H9 (cell line): ENCODE measurements at regions not wholly inside any gene's neighbourhood (a gene's known extent, or its start where the extent isn't known, plus 50 kb on each side); places are given as distances from the start of the nearest gene placed in this dataset.

Experiments
- DNase-seq: peaks from one replicate; pipeline ENCODE4 v3.0.0-alpha.2; 2017
- H2AFZ ChIP-seq: one replicate; pipeline ENCODE4 v1.6.1; 2013; ENCODE audit warnings: mild to moderate bottlenecking, low read length, control low read depth, moderate library complexity
- H2AK5ac ChIP-seq: 2 replicates; pipeline ENCODE4 v1.6.1; 2013; ENCODE audit warnings: low read length, control low read depth, mixed read lengths; ENCODE audit not compliant: insufficient read length
- H2BK120ac ChIP-seq: one replicate; pipeline ENCODE4 v1.6.1; 2013; ENCODE audit warnings: low read depth, mild to moderate bottlenecking, low read length, control low read depth, inconsistent platforms; ENCODE audit not compliant: poor library complexity, severe bottlenecking
- H2BK12ac ChIP-seq: 2 replicates; pipeline ENCODE4 v1.6.1; 2013; ENCODE audit warnings: low read length, control low read depth, mixed read lengths, low read depth; ENCODE audit not compliant: insufficient read length
- H2BK15ac ChIP-seq: 2 replicates; pipeline ENCODE4 v1.6.1; 2013; ENCODE audit warnings: low read depth, low read length, control low read depth
- H2BK20ac ChIP-seq: one replicate; pipeline ENCODE4 v1.6.1; 2013; ENCODE audit warnings: low read depth, mild to moderate bottlenecking, low read length, control low read depth, inconsistent platforms; ENCODE audit not compliant: poor library complexity, severe bottlenecking
- H2BK5ac ChIP-seq: 2 replicates; pipeline ENCODE4 v1.6.1; 2013; ENCODE audit warnings: low read length, control low read depth, mixed read lengths; ENCODE audit not compliant: insufficient read length
- H3K14ac ChIP-seq: 2 replicates; pipeline ENCODE4 v1.6.1; 2013; ENCODE audit warnings: low read length, control low read depth; ENCODE audit not compliant: insufficient read depth
- H3K18ac ChIP-seq: 2 replicates; pipeline ENCODE4 v1.6.1; 2013; ENCODE audit warnings: low read depth, mild to moderate bottlenecking, mixed read lengths, low read length, control low read depth; ENCODE audit not compliant: insufficient read length
- H3K23ac ChIP-seq: 2 replicates; pipeline ENCODE4 v1.6.1; 2013; ENCODE audit warnings: low read length, control low read depth, mixed read lengths, low read depth; ENCODE audit not compliant: insufficient read length
- H3K23me2 ChIP-seq: 2 replicates; pipeline ENCODE4 v1.6.1; 2013; ENCODE audit warnings: low read depth, mild to moderate bottlenecking, mixed read lengths, low read length, control low read depth; ENCODE audit not compliant: insufficient read length, poor library complexity, severe bottlenecking
- H3K27ac ChIP-seq: 2 replicates; pipeline ENCODE4 v1.5.1; 2013; ENCODE audit warnings: low read length, control low read depth, mixed read lengths, low read depth; ENCODE audit not compliant: insufficient read length
- H3K27me3 ChIP-seq: 2 replicates; pipeline ENCODE4 v1.6.1; 2013; ENCODE audit warnings: low read length, control low read depth, inconsistent platforms; ENCODE audit not compliant: insufficient read depth
- H3K4ac ChIP-seq: 2 replicates; pipeline ENCODE4 v1.6.1; 2013; ENCODE audit warnings: low read depth, mild to moderate bottlenecking, control low read depth, inconsistent platforms, low read length, moderate library complexity
- H3K4me1 ChIP-seq: 2 replicates; pipeline ENCODE4 v1.6.1; 2013; ENCODE audit warnings: low read length, control low read depth, inconsistent platforms; ENCODE audit not compliant: insufficient read depth
- H3K4me2 ChIP-seq: 2 replicates; pipeline ENCODE4 v1.6.1; 2013; ENCODE audit warnings: low read length, control low read depth, mixed read lengths; ENCODE audit not compliant: insufficient read length, insufficient read depth
- H3K56ac ChIP-seq: 2 replicates; pipeline ENCODE4 v1.6.1; 2013; ENCODE audit warnings: low read depth, mild to moderate bottlenecking, mixed read lengths, low read length, control low read depth; ENCODE audit not compliant: insufficient read length
- H3K79me1 ChIP-seq: 2 replicates; pipeline ENCODE4 v1.6.1; 2013; ENCODE audit warnings: low read depth, mild to moderate bottlenecking, moderate library complexity, low read length, control low read depth, inconsistent platforms; ENCODE audit not compliant: insufficient read depth, poor library complexity, severe bottlenecking
- H3K79me2 ChIP-seq: 2 replicates; pipeline ENCODE4 v1.6.1; 2013; ENCODE audit warnings: low read length, control low read depth, inconsistent platforms; ENCODE audit not compliant: insufficient read depth
- H3K9ac ChIP-seq: 2 replicates; pipeline ENCODE4 v1.6.1; 2013; ENCODE audit warnings: low read length, control low read depth, mixed read lengths; ENCODE audit not compliant: insufficient read length; ENCODE audit errors: extremely low read depth
- H3K9me3 ChIP-seq: one replicate; pipeline ENCODE4 v1.6.1; 2013; ENCODE audit warnings: low read depth, low read length, inconsistent platforms; ENCODE audit not compliant: control insufficient read depth
- H3T11ph ChIP-seq: one replicate; pipeline ENCODE4 v1.6.1; 2013; ENCODE audit warnings: mild to moderate bottlenecking, low read length, control low read depth, inconsistent platforms
- H4K20me1 ChIP-seq: one replicate; pipeline ENCODE4 v1.6.1; 2013; ENCODE audit not compliant: control insufficient read depth, insufficient read length, insufficient read depth
- H4K5ac ChIP-seq: 2 replicates; pipeline ENCODE4 v1.6.1; 2013; ENCODE audit warnings: low read depth, mild to moderate bottlenecking, mixed read lengths, low read length, control low read depth; ENCODE audit not compliant: insufficient read length
- H4K8ac ChIP-seq: replicated peaks from 2 replicates; pipeline ENCODE4 v1.6.1; 2013; ENCODE audit warnings: low read length, control low read depth, mixed read lengths, low read depth; ENCODE audit not compliant: insufficient read length
- H4K91ac ChIP-seq: 2 replicates; pipeline ENCODE4 v1.6.1; 2013; ENCODE audit warnings: low read depth, mild to moderate bottlenecking, moderate library complexity, mixed read lengths, low read length, control low read depth; ENCODE audit not compliant: insufficient read length
- H3K27ac Mint-ChIP-seq, 3 experiments: 2 replicates in 2 of 3; 3 replicates in 1 of 3; pipeline ENCODE4 v1.8.0; 2020 to 2021; ENCODE audit warnings: mixed read lengths in 3 of 3, mild to moderate bottlenecking in 1 of 3, moderate library complexity in 1 of 3
- H3K27me3 Mint-ChIP-seq: 2 replicates; pipeline ENCODE4 v1.8.0; 2021; ENCODE audit warnings: low read depth, mild to moderate bottlenecking, moderate library complexity, mixed read lengths
- H3K36me3 Mint-ChIP-seq, 3 experiments: 2 replicates in 2 of 3; 3 replicates in 1 of 3; pipeline ENCODE4 v1.8.0; 2020 to 2021; ENCODE audit warnings: low read depth in 3 of 3, mixed read lengths in 3 of 3; ENCODE audit not compliant: insufficient read depth in 1 of 3
- H3K4me1 Mint-ChIP-seq, 2 experiments: 2 replicates each; pipeline ENCODE4 v1.8.0; 2020; ENCODE audit warnings: mixed read lengths in 2 of 2
- H3K4me3 Mint-ChIP-seq, 2 experiments: 2 replicates in 1 of 2; 3 replicates in 1 of 2; pipeline ENCODE4 v1.8.0; 2020 to 2021; ENCODE audit warnings: mild to moderate bottlenecking in 2 of 2, mixed read lengths in 2 of 2, moderate library complexity in 1 of 2
- H3K9me3 Mint-ChIP-seq, 2 experiments: 2 replicates in 1 of 2; 3 replicates in 1 of 2; pipeline ENCODE4 v1.8.0; 2020; ENCODE audit warnings: mild to moderate bottlenecking in 2 of 2, mixed read lengths in 2 of 2, moderate library complexity in 1 of 2
- WGBS: extraction: QIAGEN DNeasy Blood & Tissue Kit; methylation state at CpG from one replicate; pipeline ENCODE4 v1.1.7; 2013; ENCODE audit warnings: missing lambda C conversion rate, low lambda C conversion rate, mixed read lengths; ENCODE audit not compliant: insufficient read length; ENCODE audit errors: extremely low coverage; 5-methylcytosine and 5-hydroxymethylcytosine counted together
- TF ChIP-seq, protein P1 (sequence below): fragments of 200-600 bp; sonication (generic); conservative IDR thresholded peaks from 3 replicates; pipeline ENCODE4 v1.8.0; 2021; ENCODE audit warnings: antibody characterized with exemption, mild to moderate bottlenecking

DNA sequence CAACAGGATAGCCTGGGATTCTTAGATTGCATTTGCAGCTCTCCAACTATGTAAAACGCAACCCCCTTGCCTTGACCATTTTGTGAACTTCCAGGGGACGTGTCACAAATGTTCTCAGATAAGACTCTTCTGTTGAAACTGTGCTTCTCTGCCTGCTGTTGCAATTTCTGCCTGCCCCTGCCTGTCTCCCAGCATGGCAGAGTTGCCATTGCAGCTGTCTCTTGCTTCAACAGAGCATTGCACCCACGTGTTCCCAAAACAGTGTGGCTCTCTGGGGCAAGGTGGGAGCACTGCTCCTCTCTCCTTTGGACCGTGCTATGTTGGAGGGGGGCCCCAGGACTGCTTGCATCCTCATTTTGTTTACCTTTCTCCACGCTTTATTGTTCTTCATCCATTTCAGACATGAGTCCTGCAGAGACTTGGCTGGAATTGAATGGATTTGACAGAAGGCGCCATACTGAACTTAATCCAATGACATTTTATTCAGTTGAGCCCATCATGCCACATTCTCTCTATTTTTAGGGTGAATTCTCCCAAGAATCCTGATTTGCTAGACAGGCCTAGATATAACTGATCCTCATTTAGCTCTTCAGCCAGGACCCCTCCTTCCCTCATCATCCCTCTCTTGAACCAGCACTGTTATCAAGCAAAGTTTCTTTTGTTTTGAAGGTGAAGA is 90.7 kb downstream of the MAT2B start:
- Histone ChIP-seq H3T11ph (no peak overlapping the region), H3K9ac (no peak overlapping the region), H2BK12ac (no peak overlapping the region), H3K27me3 (no peaks in the 10 kb centered on the region), H2BK20ac (no peak overlapping the region), H2AFZ (no peak overlapping the region), H2BK5ac (no peak overlapping the region), H3K18ac (no peak overlapping the region), H3K4me2 (no peak overlapping the region), H3K9me3 (no peaks in the 10 kb centered on the region), H4K20me1 (no peaks in the 10 kb centered on the region), H3K27ac (no peak overlapping the region), H3K56ac (no peak overlapping the region), H3K23me2 (no peaks in the 10 kb centered on the region), H2AK5ac (no peak overlapping the region), H3K23ac (no peak overlapping the region), H2BK15ac (no peak overlapping the region), H4K5ac (no peak overlapping the region), H4K91ac (no peak overlapping the region), H2BK120ac (no peak overlapping the region), H3K79me1 (no peaks in the 10 kb centered on the region), H3K79me2 (peaks cover 2% of the 10 kb centered on the region; the same call in 1 of the 2 replicates), H4K8ac (no peak overlapping the region), H3K4ac (no peak overlapping the region), H3K4me1 (no peaks in the 10 kb centered on the region), H3K14ac (no peak overlapping the region)
- no CpG with 5 or more reads among the region's 6 CpGs for WGBS
- DNase-seq = no peak
- Mint-ChIP-seq H3K27ac (peak overlapping the region in 1 of 3 experiments; percentile 10; a peak in 2 of 7 replicates), H3K9me3 (peaks cover 0 to 2% of the 10 kb centered on the region in 2 experiments; a peak in 1 of 5 replicates), H3K27me3 (no peaks in the 10 kb centered on the region), H3K36me3 (no peaks in the 10 kb centered on the region), H3K4me3 (no peak overlapping the region), H3K4me1 (peaks cover 7 to 12% of the 10 kb centered on the region in 2 experiments)
- TF ChIP-seq, protein P1, sequence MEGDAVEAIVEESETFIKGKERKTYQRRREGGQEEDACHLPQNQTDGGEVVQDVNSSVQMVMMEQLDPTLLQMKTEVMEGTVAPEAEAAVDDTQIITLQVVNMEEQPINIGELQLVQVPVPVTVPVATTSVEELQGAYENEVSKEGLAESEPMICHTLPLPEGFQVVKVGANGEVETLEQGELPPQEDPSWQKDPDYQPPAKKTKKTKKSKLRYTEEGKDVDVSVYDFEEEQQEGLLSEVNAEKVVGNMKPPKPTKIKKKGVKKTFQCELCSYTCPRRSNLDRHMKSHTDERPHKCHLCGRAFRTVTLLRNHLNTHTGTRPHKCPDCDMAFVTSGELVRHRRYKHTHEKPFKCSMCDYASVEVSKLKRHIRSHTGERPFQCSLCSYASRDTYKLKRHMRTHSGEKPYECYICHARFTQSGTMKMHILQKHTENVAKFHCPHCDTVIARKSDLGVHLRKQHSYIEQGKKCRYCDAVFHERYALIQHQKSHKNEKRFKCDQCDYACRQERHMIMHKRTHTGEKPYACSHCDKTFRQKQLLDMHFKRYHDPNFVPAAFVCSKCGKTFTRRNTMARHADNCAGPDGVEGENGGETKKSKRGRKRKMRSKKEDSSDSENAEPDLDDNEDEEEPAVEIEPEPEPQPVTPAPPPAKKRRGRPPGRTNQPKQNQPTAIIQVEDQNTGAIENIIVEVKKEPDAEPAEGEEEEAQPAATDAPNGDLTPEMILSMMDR = no peak
